Osteocyte (in vitro differentiated cells): ENCODE measurements at regions not wholly inside any gene's neighbourhood (a gene's known extent, or its start where the extent isn't known, plus 50 kb on each side); places are given as distances from the start of the nearest gene placed in this dataset.

Source experiments
- DNase-seq: peaks from one replicate; pipeline ENCODE4 v3.0.0; 2021; ENCODE audit warnings: mixed read lengths; ENCODE audit not compliant: unreplicated experiment; ENCODE audit errors: extremely low spot score
- H3K27ac Mint-ChIP-seq: one replicate; pipeline ENCODE4 v1.8.0; 2021; ENCODE audit warnings: mild to moderate bottlenecking, mixed read lengths; ENCODE audit not compliant: unreplicated experiment
- H3K27me3 Mint-ChIP-seq: one replicate; pipeline ENCODE4 v1.8.0; 2021; ENCODE audit warnings: mixed read lengths; ENCODE audit not compliant: unreplicated experiment
- H3K36me3 Mint-ChIP-seq: one replicate; pipeline ENCODE4 v1.8.0; 2021; ENCODE audit warnings: mixed read lengths; ENCODE audit not compliant: unreplicated experiment
- H3K4me1 Mint-ChIP-seq: one replicate; pipeline ENCODE4 v1.8.0; 2021; ENCODE audit warnings: mixed read lengths; ENCODE audit not compliant: unreplicated experiment
- H3K4me3 Mint-ChIP-seq: one replicate; pipeline ENCODE4 v1.8.0; 2021; ENCODE audit warnings: mild to moderate bottlenecking, moderate library complexity, mixed read lengths; ENCODE audit not compliant: unreplicated experiment
- H3K9me3 Mint-ChIP-seq: one replicate; pipeline ENCODE4 v1.8.0; 2021; ENCODE audit warnings: mixed read lengths; ENCODE audit not compliant: unreplicated experiment
- CTCF ChIP-seq: fragments of 200-600 bp; sonication (generic); IDR thresholded peaks from 2 replicates; pipeline ENCODE4 v1.5.0; 2021; ENCODE audit warnings: antibody characterized with exemption, mild to moderate bottlenecking, moderate library complexity

- H3K4me3 Mint-ChIP-seq = no peak overlapping the region
- no peaks in the 10 kb centered on the region for H3K27me3 Mint-ChIP-seq
- H3K9me3 Mint-ChIP-seq = no peaks in the 10 kb centered on the region
- no peaks in the 10 kb centered on the region for H3K36me3 Mint-ChIP-seq
- TF ChIP-seq CTCF = no peak
- DNase-seq = no peak
- H3K4me1 Mint-ChIP-seq = peaks cover 4% of the 10 kb centered on the region
- H3K27ac Mint-ChIP-seq = no peak overlapping the region
Observed at GRCh38 chr6:138607478-138608433, 108.5 kb upstream of the NHSL1 start.

- H3K9me3 Mint-ChIP-seq = no peaks in the 10 kb centered on the region
Observed at GRCh38 chr6:138608896-138609295, 109.6 kb upstream of the NHSL1 start.

GRCh38 chr6:138609801-138610430 is 110.6 kb upstream of the NHSL1 start:
- Mint-ChIP-seq H3K4me3 (no peak overlapping the region), H3K9me3 (no peaks in the 10 kb centered on the region), H3K36me3 (no peaks in the 10 kb centered on the region), H3K4me1 (peaks cover 4% of the 10 kb centered on the region), H3K27ac (no peak overlapping the region), H3K27me3 (no peaks in the 10 kb centered on the region)
- DNase-seq = no peak
- TF ChIP-seq CTCF = no peak

More at GRCh38 chr6:138608896-138609295, 109.6 kb upstream of the NHSL1 start:
- Mint-ChIP-seq H3K27me3 (no peaks in the 10 kb centered on the region), H3K4me3 (no peak overlapping the region), H3K27ac (no peak overlapping the region), H3K4me1 (peaks cover 4% of the 10 kb centered on the region), H3K36me3 (no peaks in the 10 kb centered on the region)
- no peak for DNase-seq
- TF ChIP-seq CTCF = no peak

- no peak for TF ChIP-seq CTCF
- no peak for DNase-seq
- H3K36me3 Mint-ChIP-seq = no peaks in the 10 kb centered on the region
- peaks cover 4% of the 10 kb centered on the region for H3K4me1 Mint-ChIP-seq
- H3K27me3 Mint-ChIP-seq = no peaks in the 10 kb centered on the region
- no peaks in the 10 kb centered on the region for H3K9me3 Mint-ChIP-seq
- H3K27ac Mint-ChIP-seq = no peak overlapping the region
- H3K4me3 Mint-ChIP-seq = no peak overlapping the region
Observed at GRCh38 chr6:138610816-138611215, 111.5 kb upstream of the NHSL1 start.

GRCh38 chr6:138614151-138614550 is 114.9 kb upstream of the NHSL1 start:
- H3K27me3 Mint-ChIP-seq = no peaks in the 10 kb centered on the region
- DNase-seq = no peak

More at GRCh38 chr6:138614151-138614550, 114.9 kb upstream of the NHSL1 start:
- H3K4me3 Mint-ChIP-seq = no peak overlapping the region
- H3K9me3 Mint-ChIP-seq = no peaks in the 10 kb centered on the region
- no peak for TF ChIP-seq CTCF
- peaks cover 4% of the 10 kb centered on the region for H3K4me1 Mint-ChIP-seq
- no peak overlapping the region for H3K27ac Mint-ChIP-seq
- no peaks in the 10 kb centered on the region for H3K36me3 Mint-ChIP-seq
